SJCRH30 (cell line): ENCODE measurements at regions not wholly inside any gene's neighbourhood (a gene's known extent, or its start where the extent isn't known, plus 50 kb on each side); places are given as distances from the start of the nearest gene placed in this dataset.

ENCODE experiments used
- DNase-seq, 2 experiments: peaks; one replicate each; pipeline ENCODE4 v3.0.0-alpha.2; 2015 to 2020
- H3K27ac ChIP-seq: fragments of 250-450 bp; sonication (Bioruptor Pico); 2 replicates; pipeline ENCODE4 v1.5.1; 2020; ENCODE audit warnings: mild to moderate bottlenecking, moderate library complexity
- H3K27me3 ChIP-seq: fragments of 250-450 bp; sonication (Bioruptor Pico); 2 replicates; pipeline ENCODE4 v1.5.1; 2020; ENCODE audit warnings: mild to moderate bottlenecking, moderate library complexity
- H3K36me3 ChIP-seq: fragments of 250-450 bp; sonication (Bioruptor Pico); 2 replicates; pipeline ENCODE4 v1.5.1; 2020; ENCODE audit warnings: mild to moderate bottlenecking, moderate library complexity
- H3K4me1 ChIP-seq: fragments of 250-450 bp; sonication (Bioruptor Pico); 2 replicates; pipeline ENCODE4 v1.5.1; 2020; ENCODE audit warnings: mild to moderate bottlenecking, moderate library complexity
- H3K4me3 ChIP-seq: fragments of 250-450 bp; sonication (Bioruptor Pico); 2 replicates; pipeline ENCODE4 v1.5.1; 2020; ENCODE audit warnings: mild to moderate bottlenecking, moderate library complexity
- H3K9me3 ChIP-seq: fragments of 250-450 bp; sonication (Bioruptor Pico); replicated peaks from 2 replicates; pipeline ENCODE4 v1.5.1; 2020; ENCODE audit warnings: mild to moderate bottlenecking, moderate library complexity

DNA sequence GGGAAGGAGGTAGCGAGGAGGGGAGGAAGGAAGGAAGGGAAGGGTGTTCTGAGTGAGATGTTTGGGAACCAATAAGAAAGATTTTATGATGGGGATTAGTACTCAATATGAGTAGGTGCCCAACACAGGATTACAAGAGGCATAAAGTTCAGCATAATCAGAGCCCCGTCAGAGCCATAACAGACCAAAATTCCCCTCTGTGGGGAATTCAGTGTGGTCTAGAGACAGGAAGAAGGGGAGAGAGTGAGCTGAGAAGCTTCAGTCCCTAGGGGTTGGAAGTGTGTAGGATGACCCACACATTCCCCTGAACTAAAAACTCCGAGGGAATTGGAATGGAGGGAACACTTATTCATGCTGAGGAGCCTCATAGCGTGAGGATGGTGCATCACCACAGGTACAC lies 160.3 kb upstream of the SASH1 start:
- H3K27ac ChIP-seq: no peak overlapping the region
- H3K4me1 ChIP-seq: no peaks in the 10 kb centered on the region
- no peak for DNase-seq
- no peaks in the 10 kb centered on the region for H3K9me3 ChIP-seq
- no peak overlapping the region for H3K4me3 ChIP-seq
- H3K27me3 ChIP-seq: no peaks in the 10 kb centered on the region
- no peaks in the 10 kb centered on the region for H3K36me3 ChIP-seq

DNA sequence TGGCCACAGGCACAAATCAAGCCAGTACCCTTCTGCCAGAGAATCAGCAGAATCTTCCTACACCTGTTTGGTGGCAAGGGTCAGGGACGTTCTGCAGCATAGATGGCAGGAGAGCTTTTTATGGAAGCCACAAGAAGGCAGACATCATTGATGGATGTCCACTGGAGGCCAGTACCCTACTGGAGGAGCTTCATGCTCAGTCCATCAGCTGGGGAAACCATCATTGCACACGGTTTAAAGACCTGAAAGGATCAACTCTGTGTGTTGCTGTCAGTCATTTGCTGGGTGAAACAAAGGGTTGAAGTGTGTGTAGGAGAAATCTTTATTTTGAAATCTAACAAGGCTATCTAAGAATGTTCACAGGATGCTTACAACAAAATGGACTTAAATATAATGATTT lies 158.9 kb upstream of the SASH1 start:
- Histone ChIP-seq H3K27me3 (no peaks in the 10 kb centered on the region), H3K4me3 (no peak overlapping the region), H3K4me1 (no peaks in the 10 kb centered on the region), H3K36me3 (no peaks in the 10 kb centered on the region), H3K27ac (no peak overlapping the region), H3K9me3 (no peaks in the 10 kb centered on the region)
- peak in 1 of 2 experiments; percentile 55 for DNase-seq

DNA sequence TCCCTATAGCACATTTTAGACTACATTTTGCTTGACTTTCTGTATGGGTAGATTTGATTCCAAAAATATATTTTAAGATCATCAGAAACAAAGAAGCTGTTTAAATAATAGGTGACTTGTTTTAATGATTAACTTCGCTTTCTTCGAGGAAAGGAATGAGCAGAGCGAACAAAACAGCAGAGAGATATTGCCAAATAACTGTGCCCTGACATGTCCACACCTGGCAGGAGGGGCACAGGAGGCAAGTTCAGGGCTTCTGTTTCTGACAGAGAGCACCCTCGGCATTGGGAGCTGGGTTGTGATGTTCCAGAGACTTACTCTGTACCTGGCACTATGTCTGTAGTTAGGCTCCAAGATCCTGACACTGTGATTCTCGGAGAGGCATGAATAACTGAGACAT lies 155.7 kb upstream of the SASH1 start:
- Histone ChIP-seq H3K27ac (no peak overlapping the region), H3K9me3 (no peaks in the 10 kb centered on the region), H3K4me1 (no peaks in the 10 kb centered on the region), H3K36me3 (no peaks in the 10 kb centered on the region), H3K4me3 (no peak overlapping the region), H3K27me3 (no peaks in the 10 kb centered on the region)
- no peak for DNase-seq

DNA sequence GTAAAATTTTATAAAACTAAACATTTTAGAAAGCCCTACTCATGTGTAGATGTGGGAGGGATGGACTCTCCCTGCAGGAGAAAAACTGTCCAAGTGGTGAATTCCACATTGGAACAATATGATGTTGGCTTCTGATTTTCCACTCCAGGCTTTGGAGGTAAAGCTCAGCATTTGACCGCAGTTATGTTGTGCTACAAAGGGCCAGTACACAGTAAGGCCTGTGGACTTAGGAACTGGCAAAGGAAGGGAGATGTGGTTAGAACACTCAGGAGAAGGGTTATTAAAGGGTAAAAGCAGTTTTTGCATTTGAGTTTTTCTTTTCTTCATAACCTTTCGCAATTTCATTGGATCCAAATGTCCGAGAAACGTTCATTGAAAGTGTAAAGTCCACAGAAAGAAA lies 150.3 kb upstream of the SASH1 start:
- Histone ChIP-seq H3K27me3 (no peaks in the 10 kb centered on the region), H3K4me3 (no peak overlapping the region), H3K4me1 (no peaks in the 10 kb centered on the region), H3K36me3 (no peaks in the 10 kb centered on the region), H3K9me3 (no peaks in the 10 kb centered on the region), H3K27ac (no peak overlapping the region)
- DNase-seq: no peak

DNA sequence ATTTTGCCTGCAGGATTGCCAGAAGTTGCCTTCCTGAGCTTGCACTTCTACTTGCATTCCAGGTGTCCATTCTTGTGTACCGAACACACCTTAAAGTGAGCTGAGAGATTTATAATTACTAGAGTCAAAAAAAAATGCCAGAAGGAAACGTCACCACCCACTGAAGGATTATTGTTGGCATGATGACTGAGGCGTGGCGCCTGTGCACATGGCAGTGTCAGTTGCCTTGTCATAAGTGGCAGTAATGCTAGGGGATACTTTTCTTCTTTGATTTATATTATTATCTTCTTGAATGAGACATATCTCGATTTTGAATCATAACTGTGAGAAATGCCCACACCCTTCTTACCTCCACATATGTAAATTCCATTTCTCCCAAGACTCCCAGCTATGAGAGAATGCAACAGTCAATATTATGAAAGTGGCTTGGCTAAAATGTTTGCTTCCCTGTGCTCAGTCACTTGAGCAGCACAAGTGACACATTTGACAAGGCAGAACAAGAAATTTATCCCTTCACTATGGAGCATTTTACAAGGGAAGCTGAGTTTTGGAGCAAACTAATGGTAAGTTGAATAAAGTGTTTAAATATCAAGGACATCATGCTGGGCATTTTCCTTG lies 149.5 kb upstream of the SASH1 start:
- no peak overlapping the region for H3K27ac ChIP-seq
- no peaks in the 10 kb centered on the region for H3K36me3 ChIP-seq
- H3K27me3 ChIP-seq: no peaks in the 10 kb centered on the region
- no peak overlapping the region for H3K4me3 ChIP-seq
- DNase-seq: no peak
- H3K9me3 ChIP-seq: no peaks in the 10 kb centered on the region
- no peaks in the 10 kb centered on the region for H3K4me1 ChIP-seq

DNA sequence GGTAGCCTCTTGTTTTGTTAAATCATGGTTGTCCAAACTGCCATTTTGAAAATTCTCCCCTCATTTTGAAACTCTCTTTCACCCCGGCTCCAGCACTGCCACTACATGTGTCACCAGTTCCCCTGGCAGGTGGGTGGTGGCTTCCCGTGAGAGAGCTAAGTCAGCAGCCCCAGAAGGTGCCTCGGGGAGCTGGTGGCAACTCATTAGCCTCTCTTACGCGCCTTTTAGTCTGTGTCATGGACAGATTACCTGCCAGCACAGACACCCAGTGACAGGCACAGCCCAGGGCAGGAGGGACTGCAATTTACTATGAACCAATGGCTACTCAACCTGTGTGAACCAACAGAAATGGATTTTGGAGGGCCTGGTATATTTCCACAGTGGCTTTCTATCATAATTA lies 147.1 kb upstream of the SASH1 start:
- DNase-seq: no peak
- no peaks in the 10 kb centered on the region for H3K27me3 ChIP-seq
- no peaks in the 10 kb centered on the region for H3K9me3 ChIP-seq
- no peaks in the 10 kb centered on the region for H3K36me3 ChIP-seq
- no peak overlapping the region for H3K4me3 ChIP-seq
- no peaks in the 10 kb centered on the region for H3K4me1 ChIP-seq
- H3K27ac ChIP-seq: no peak overlapping the region

DNA sequence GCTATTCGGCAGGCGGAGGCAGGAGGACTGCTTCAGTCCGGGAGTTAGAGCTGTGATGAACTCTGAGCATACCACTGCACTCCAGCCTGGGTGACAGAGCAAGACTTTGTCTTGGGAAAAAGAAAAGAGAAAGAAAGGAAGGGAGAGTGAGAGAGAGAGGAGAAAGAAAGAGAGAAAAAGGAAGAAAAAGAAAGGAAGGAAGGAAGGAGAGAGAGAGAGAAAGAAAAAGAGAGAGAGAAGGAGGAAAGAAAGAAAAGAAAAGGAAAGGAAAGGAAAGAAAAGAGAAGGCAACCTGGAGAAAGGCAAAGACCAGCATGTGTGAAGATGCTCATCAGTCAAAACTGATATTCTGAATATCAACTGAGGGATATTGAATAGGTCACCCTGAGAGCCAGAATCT lies 143.1 kb upstream of the SASH1 start:
- DNase-seq: no peak
- H3K9me3 ChIP-seq: no peaks in the 10 kb centered on the region
- H3K4me3 ChIP-seq: no peak overlapping the region
- H3K27me3 ChIP-seq: no peaks in the 10 kb centered on the region
- H3K27ac ChIP-seq: no peak overlapping the region
- no peaks in the 10 kb centered on the region for H3K36me3 ChIP-seq
- H3K4me1 ChIP-seq: peaks cover 13% of the 10 kb centered on the region

DNA sequence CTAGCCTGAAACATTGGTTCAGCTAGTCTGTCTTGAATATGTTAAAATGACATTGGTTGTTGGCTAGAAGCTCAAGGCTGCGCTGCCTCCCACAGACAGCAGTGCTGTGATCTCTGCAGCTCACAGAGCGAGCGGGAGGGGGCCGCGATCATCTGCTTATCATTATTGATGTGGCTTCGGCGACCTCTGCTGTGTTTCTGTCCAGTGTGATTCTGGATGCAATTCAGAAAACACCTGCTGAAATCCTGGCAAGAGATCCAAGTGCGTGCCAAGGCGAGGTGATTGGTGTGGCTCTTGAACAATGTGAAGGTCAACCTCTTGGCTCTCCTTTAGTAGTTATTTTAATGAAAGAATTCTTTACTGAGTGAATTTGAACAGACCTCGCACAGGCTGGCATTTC lies 142.3 kb upstream of the SASH1 start:
- Histone ChIP-seq H3K27me3 (no peaks in the 10 kb centered on the region), H3K4me3 (no peak overlapping the region), H3K9me3 (no peaks in the 10 kb centered on the region), H3K4me1 (peaks cover 13% of the 10 kb centered on the region), H3K36me3 (no peaks in the 10 kb centered on the region), H3K27ac (no peak overlapping the region)
- no peak for DNase-seq

DNA sequence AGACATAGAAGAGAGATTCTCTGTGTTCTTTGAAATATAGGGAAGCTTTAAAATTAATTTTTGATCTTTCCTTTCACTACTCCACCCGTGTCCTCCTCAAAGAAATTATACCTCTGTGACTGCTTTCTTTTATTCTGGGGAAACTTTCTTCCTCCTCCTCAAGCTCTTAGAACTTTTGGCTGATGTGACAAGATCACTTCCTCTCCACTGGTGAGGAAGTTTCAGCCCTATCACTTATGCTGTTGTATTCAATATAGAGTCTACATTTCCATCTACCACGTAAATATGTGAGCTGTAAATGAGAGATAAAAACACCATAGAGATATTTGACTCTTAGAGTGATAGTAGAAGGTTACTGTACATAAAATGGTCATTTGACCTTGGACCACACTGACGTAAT lies 141.9 kb upstream of the SASH1 start:
- H3K27me3 ChIP-seq: no peaks in the 10 kb centered on the region
- H3K9me3 ChIP-seq: no peaks in the 10 kb centered on the region
- H3K4me1 ChIP-seq: peaks cover 13% of the 10 kb centered on the region
- H3K36me3 ChIP-seq: no peaks in the 10 kb centered on the region
- no peak for DNase-seq
- H3K4me3 ChIP-seq: no peak overlapping the region
- H3K27ac ChIP-seq: no peak overlapping the region

DNA sequence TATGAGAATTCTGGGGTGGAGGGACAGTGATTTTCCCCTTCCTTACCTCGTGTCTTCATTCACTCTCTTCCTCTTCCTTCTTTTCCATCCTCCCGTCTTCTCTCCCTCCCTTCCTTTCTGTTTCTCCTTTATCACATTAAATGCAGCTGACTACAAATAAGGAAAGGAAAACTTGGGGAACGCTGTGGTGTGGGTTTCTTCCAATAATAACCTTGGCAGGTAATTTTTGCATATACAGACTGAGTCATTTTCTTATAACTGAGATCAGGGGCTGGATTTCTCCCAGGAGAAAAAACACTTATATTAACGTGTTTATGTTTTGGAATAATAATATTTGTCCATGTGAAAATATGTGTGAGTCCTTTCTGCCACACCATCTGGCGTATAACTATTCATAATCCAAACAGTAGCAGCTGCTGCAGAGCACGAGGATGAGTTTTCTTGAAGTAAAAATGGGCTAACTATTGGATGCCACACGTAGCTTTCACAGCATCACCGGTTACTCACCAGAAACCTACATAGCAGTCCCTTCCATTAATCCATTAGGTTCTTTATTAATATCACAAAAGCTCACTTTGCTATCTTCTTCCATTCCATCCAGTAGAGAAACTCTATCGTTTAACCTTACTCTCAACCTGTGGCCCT lies 139.2 kb upstream of the SASH1 start:
- no peaks in the 10 kb centered on the region for H3K9me3 ChIP-seq
- no peaks in the 10 kb centered on the region for H3K27me3 ChIP-seq
- H3K36me3 ChIP-seq: no peaks in the 10 kb centered on the region
- peak overlapping the region; percentile 79 for H3K27ac ChIP-seq
- peak in 1 of 2 experiments; percentile 49 for DNase-seq
- peak overlapping the region; percentile 25 for H3K4me3 ChIP-seq
- peaks cover 13% of the 10 kb centered on the region for H3K4me1 ChIP-seq

DNA sequence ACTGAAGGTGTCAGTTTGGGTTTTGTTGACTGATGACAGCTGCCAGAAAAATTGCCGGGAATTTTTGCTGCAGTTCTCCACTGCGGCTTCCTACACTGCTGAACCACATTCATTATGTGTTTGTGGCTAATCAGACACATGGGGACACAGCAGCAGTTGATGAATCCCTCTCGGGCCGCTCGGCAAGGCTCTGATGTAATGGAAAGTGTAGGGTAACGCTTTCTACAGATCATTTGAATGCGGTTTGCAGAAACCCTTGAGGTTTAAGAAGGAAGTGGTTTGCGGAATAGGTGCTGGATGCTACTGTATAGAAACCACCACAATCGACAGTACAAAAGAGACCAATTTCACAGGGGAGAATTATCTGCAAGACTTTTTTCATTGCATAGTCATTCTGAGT lies 138.7 kb upstream of the SASH1 start:
- no peaks in the 10 kb centered on the region for H3K27me3 ChIP-seq
- H3K36me3 ChIP-seq: no peaks in the 10 kb centered on the region
- peak overlapping the region; percentile 79 for H3K27ac ChIP-seq
- H3K9me3 ChIP-seq: no peaks in the 10 kb centered on the region
- peak overlapping the region; percentile 25 for H3K4me3 ChIP-seq
- DNase-seq: peak; percentile 89 to 94
- H3K4me1 ChIP-seq: peaks cover 13% of the 10 kb centered on the region

DNA sequence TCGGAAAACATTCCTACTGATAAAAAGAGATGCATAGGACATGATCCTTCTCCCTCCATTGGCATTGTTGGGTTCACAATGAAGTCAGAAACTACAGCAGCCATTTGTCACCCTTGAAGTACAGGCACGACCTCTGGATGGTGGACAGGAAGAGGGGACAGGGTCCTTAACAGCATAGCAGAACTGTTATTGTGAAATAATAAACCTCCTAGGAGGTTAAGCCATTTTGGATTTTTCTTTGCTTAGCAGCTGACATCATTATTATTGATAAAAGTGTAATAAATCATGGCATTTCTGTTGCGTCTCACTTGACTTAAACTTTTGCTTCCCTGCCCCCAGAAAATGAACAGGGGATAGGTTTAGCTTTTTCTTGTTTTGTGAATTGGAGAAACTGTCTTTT lies 134.3 kb upstream of the SASH1 start:
- no peak overlapping the region for H3K4me3 ChIP-seq
- H3K27me3 ChIP-seq: no peaks in the 10 kb centered on the region
- H3K36me3 ChIP-seq: no peaks in the 10 kb centered on the region
- DNase-seq: no peak
- no peaks in the 10 kb centered on the region for H3K9me3 ChIP-seq
- peaks cover 9% of the 10 kb centered on the region for H3K4me1 ChIP-seq
- H3K27ac ChIP-seq: no peak overlapping the region

DNA sequence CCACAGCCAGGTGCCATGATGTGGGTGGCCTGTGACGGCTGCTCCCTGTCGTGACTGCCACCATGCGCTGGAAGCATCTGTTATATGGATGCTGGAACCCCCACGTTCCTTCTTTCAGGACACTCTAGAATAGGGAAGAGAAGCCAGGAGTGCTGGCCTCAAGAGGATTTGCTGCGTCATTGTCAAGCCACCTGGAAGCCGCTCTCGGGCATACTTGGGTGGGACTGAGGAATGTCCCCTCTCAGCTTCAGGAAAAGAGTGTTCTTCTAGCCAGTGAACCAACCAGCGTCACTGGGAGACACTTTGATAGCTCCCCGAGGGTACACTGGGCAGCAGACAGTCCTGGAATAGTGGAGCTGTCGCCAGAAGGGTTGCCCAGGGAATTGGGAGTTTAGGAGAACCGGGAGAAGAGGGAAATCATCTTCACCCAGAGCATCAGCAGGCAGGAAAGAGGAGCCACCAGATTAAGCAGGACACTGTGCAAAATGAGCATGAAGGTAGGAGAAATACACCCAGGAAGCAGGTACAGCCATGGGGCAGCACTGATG lies 130.8 kb upstream of the SASH1 start:
- Histone ChIP-seq H3K27me3 (no peaks in the 10 kb centered on the region), H3K36me3 (no peaks in the 10 kb centered on the region), H3K4me3 (no peak overlapping the region), H3K4me1 (no peaks in the 10 kb centered on the region), H3K9me3 (no peaks in the 10 kb centered on the region), H3K27ac (no peak overlapping the region)
- DNase-seq: no peak

DNA sequence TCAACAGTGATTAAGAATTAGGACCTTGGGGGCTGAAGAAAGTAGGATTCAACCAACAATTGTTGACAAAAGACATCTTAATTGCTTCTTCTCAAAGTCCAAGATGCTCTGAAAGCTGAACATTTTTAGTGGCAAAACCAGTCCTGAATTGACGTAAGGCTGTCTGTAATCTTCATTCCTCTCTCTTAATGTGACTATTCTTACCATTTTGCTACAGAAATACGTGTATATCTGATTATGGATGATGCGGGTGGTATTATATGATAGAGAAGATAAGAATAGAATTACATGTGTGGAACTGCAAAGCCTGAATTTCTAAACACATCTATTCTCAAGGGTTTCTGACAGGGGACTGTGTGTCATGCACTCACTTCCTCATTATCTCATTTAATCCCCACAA lies 130.3 kb upstream of the SASH1 start:
- no peak overlapping the region for H3K27ac ChIP-seq
- H3K9me3 ChIP-seq: no peaks in the 10 kb centered on the region
- no peak overlapping the region for H3K4me3 ChIP-seq
- no peaks in the 10 kb centered on the region for H3K27me3 ChIP-seq
- no peaks in the 10 kb centered on the region for H3K4me1 ChIP-seq
- no peak for DNase-seq
- no peaks in the 10 kb centered on the region for H3K36me3 ChIP-seq

DNA sequence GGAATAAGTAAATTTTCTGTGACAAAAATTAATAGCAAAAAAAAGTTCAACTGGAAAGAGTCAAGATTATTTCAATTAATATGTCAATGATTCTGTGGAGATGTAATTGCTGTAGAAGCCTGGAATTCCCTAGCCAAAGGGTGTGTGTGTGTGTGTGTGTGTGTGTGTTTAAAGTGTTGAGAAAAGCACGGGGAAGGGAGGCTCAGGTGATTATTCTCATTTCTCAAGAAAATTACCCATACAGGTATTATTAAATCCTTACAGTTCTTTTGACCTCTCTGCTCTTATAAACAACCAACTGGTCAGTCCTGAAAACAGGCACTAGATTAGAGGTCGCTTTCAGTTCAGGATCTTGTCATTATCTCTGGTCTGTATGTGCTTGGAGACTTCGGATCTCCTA lies 129.3 kb upstream of the SASH1 start:
- Histone ChIP-seq H3K36me3 (no peaks in the 10 kb centered on the region), H3K4me3 (no peak overlapping the region), H3K4me1 (no peaks in the 10 kb centered on the region), H3K9me3 (no peaks in the 10 kb centered on the region), H3K27ac (no peak overlapping the region), H3K27me3 (no peaks in the 10 kb centered on the region)
- no peak for DNase-seq

DNA sequence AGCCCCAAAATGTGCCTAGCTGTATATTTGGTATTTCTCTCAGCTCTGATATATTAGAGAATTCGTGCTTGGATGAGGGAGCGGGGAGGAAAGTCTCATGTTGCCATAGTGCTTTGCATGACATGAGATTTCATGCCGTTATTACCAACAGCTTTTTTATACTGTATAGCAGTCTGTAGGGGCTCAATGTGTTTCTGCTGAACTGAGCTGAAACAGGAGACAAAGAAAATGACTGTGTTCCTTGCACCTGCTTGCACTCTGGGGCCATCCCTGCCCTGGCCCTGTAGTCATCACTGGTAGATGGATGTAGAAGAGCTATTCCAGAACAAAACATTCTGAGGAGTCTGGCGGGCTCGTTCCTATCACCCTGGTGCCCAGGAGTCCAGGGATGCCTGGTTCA lies 128.0 kb upstream of the SASH1 start:
- Histone ChIP-seq H3K27me3 (no peaks in the 10 kb centered on the region), H3K27ac (no peak overlapping the region), H3K4me3 (no peak overlapping the region), H3K4me1 (no peaks in the 10 kb centered on the region), H3K9me3 (no peaks in the 10 kb centered on the region), H3K36me3 (no peaks in the 10 kb centered on the region)
- DNase-seq: no peak
